ENCODE measurements at regions not wholly inside any gene's neighbourhood (a gene's known extent, or its start where the extent isn't known, plus 50 kb on each side); places are given as distances from the start of the nearest gene placed in this dataset.

GRCh38 chr3:24678021-24678420 lies 183.4 kb upstream of the THRB start:
- H3K27ac ChIP-seq (ENCODE audit: control insufficient read depth, insufficient read depth): no peak overlapping the region
- SMC1A ChIA-PET (ENCODE audit: uncharacterized antibody, unreplicated experiment): no interaction called here
- in situ Hi-C loops (cut with MboI) (no loop called here), intact Hi-C loops (cut with micrococcal nuclease; ENCODE audit: unreplicated experiment) (no loop called here)
- 3% methylated on average over 2 of the region's 2 CpGs for WGBS (ENCODE audit: insufficient coverage, insufficient replicate concordance, low lambda C conversion rate, missing lambda C conversion rate)
- DNase-seq (ENCODE audit: low read depth, low spot score) (no peak), FAIRE-seq (no peak), ATAC-seq (peak; percentile 32; the same call in 2 of the 3 replicates)
- CTCF ChIA-PET: interaction anchor here (0.5 to 1.2 kb wide), 3 partner anchors 14 to 61 kb away, joined by 3 to 5 read pairs (median 3); no protein-coding TSS in a partner anchor
- H3K9me3 ChIP-seq (replicated peaks; ENCODE audit: control insufficient read depth, insufficient read depth, low read length): no peaks in the 10 kb centered on the region
- no peaks in the 10 kb centered on the region for H3K36me3 ChIP-seq (ENCODE audit: control insufficient read depth in 2 of 2, insufficient read depth in 2 of 2, low read length in 1 of 2)
- H3K27me3 ChIP-seq (replicated peaks in 1 of 2; ENCODE audit: control insufficient read depth in 2 of 2, insufficient read depth in 2 of 2, low read length in 1 of 2): no peaks in the 10 kb centered on the region
- no peak overlapping the region for H3K9ac ChIP-seq (ENCODE audit: control insufficient read depth, insufficient read depth, low read length)
- RAD21 ChIA-PET (ENCODE audit: unreplicated experiment): no interaction called here
- POLR2A ChIA-PET: no interaction called here
- no peaks in the 10 kb centered on the region for H3K4me1 ChIP-seq (ENCODE audit: control insufficient read depth, insufficient read depth, low read length)
- no peaks in the 10 kb centered on the region for H4K20me1 ChIP-seq (ENCODE audit: control insufficient read depth, insufficient read depth)
- no peaks in the 10 kb centered on the region for H3K79me2 ChIP-seq (ENCODE audit: control insufficient read depth, insufficient read depth, low read length)
- no TSS peak for BruUV-seq (replicated peaks)
- no peak overlapping the region for H3K4me2 ChIP-seq (ENCODE audit: control insufficient read depth, insufficient read depth)
- H3K4me3 ChIP-seq: no peak overlapping the region
- H2AFZ ChIP-seq (ENCODE audit: control insufficient read depth, low read depth, low read length): no peak overlapping the region
- TF ChIP-seq RB1 (IDR thresholded peaks at IDR 0.05; ENCODE audit: borderline replicate concordance) (no peak), CHD1 (IDR thresholded peaks at IDR 0.05; ENCODE audit: low read depth, low read length) (no peak), NFYA (IDR thresholded peaks at IDR 0.05; ENCODE audit: borderline replicate concordance, low read depth, low read length) (no peak), NRF1 (conservative IDR thresholded peaks at IDR 0.05; ENCODE audit: low read depth, low read length) (no peak), ZNF207 (IDR thresholded peaks at IDR 0.05; ENCODE audit: borderline replicate concordance) (no peak), SIN3A (IDR thresholded peaks at IDR 0.05; ENCODE audit: low read depth, low read length) (no peak), E4F1 (IDR thresholded peaks at IDR 0.05; ENCODE audit: borderline replicate concordance, partially characterized antibody) (no peak), SUZ12 (IDR thresholded peaks at IDR 0.05; ENCODE audit: unreplicated experiment) (no peak), JUND (IDR thresholded peaks at IDR 0.05; ENCODE audit: low read depth, low read length) (no peak), CEBPZ (IDR thresholded peaks at IDR 0.05; ENCODE audit: low read depth, low read length) (no peak), RELA (IDR thresholded peaks at IDR 0.05; ENCODE audit: borderline replicate concordance, partially characterized antibody) (no peak)
- TF ChIP-seq, protein P1, sequence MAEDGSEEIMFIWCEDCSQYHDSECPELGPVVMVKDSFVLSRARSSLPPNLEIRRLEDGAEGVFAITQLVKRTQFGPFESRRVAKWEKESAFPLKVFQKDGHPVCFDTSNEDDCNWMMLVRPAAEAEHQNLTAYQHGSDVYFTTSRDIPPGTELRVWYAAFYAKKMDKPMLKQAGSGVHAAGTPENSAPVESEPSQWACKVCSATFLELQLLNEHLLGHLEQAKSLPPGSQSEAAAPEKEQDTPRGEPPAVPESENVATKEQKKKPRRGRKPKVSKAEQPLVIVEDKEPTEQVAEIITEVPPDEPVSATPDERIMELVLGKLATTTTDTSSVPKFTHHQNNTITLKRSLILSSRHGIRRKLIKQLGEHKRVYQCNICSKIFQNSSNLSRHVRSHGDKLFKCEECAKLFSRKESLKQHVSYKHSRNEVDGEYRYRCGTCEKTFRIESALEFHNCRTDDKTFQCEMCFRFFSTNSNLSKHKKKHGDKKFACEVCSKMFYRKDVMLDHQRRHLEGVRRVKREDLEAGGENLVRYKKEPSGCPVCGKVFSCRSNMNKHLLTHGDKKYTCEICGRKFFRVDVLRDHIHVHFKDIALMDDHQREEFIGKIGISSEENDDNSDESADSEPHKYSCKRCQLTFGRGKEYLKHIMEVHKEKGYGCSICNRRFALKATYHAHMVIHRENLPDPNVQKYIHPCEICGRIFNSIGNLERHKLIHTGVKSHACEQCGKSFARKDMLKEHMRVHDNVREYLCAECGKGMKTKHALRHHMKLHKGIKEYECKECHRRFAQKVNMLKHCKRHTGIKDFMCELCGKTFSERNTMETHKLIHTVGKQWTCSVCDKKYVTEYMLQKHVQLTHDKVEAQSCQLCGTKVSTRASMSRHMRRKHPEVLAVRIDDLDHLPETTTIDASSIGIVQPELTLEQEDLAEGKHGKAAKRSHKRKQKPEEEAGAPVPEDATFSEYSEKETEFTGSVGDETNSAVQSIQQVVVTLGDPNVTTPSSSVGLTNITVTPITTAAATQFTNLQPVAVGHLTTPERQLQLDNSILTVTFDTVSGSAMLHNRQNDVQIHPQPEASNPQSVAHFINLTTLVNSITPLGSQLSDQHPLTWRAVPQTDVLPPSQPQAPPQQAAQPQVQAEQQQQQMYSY (CRISPR knock-in tag; IDR thresholded peaks at IDR 0.05): no peak

Data from GM12878 (cell line).